IMR-90 (cell line): ENCODE measurements at regions not wholly inside any gene's neighbourhood (a gene's known extent, or its start where the extent isn't known, plus 50 kb on each side); places are given as distances from the start of the nearest gene placed in this dataset.

ENCODE experiments used
- ATAC-seq: fragments of 200-7000 bp; cut with Tn5 transposase; 2 replicates; pipeline ENCODE4 v1.9.1; 2020; ENCODE audit warnings: low read depth, mild to moderate bottlenecking, moderate library complexity
- BruUV-seq: library from RNA; stranded (reverse); fragments of 400-500 nt; replicated peaks from 2 replicates; lab custom pipeline; 2021; lab: Mats Ljungman, UMichigan
- CTCF ChIA-PET: fragments of 300-600 bp; formaldehyde crosslinking; extraction: SDS; loops from one replicate; lab custom pipeline; 2021; ENCODE audit warnings: antibody characterized with exemption; lab: Yijun Ruan, JAX
- POLR2A ChIA-PET: fragments of 300-600 bp; sonication (Branson Sonifier 250); formaldehyde crosslinking; loops from one replicate; lab custom pipeline; 2022; ENCODE audit warnings: antibody characterized with exemption; ENCODE audit not compliant: unreplicated experiment; lab: Charles Lee
- DNase-seq: peaks from one replicate; pipeline ENCODE4 v3.0.0; 2013
- H2AFZ ChIP-seq: replicated peaks from 2 replicates; pipeline ENCODE3; 2013; ENCODE audit warnings: low read length, mild to moderate bottlenecking; ENCODE audit not compliant: poor library complexity
- H2AK5ac ChIP-seq: 2 replicates; pipeline ENCODE4 v1.6.1; 2013; ENCODE audit warnings: low read depth, low read length, inconsistent platforms
- H2AK9ac ChIP-seq: replicated peaks from 2 replicates; pipeline ENCODE3; 2013; ENCODE audit warnings: mild to moderate bottlenecking, low read depth, low read length, moderate library complexity; ENCODE audit not compliant: poor library complexity
- H2BK120ac ChIP-seq: 2 replicates; pipeline ENCODE4 v1.6.1; 2013; ENCODE audit warnings: low read depth, low read length, inconsistent platforms
- H2BK15ac ChIP-seq: 3 replicates; pipeline ENCODE4 v1.6.1; 2013; ENCODE audit warnings: low read depth, low read length, inconsistent platforms
- H2BK20ac ChIP-seq: 2 replicates; pipeline ENCODE4 v1.6.1; 2013; ENCODE audit warnings: low read depth, mild to moderate bottlenecking, inconsistent platforms, low read length, moderate library complexity
- H2BK5ac ChIP-seq: 2 replicates; pipeline ENCODE4 v1.6.1; 2013; ENCODE audit warnings: mild to moderate bottlenecking, low read depth, low read length, inconsistent platforms; ENCODE audit not compliant: poor library complexity, severe bottlenecking
- H3K14ac ChIP-seq: replicated peaks from 2 replicates; pipeline ENCODE4 v1.6.1; 2013; ENCODE audit warnings: low read depth, low read length, inconsistent platforms
- H3K18ac ChIP-seq: 2 replicates; pipeline ENCODE4 v1.6.1; 2013; ENCODE audit warnings: low read depth, low read length, control low read depth
- H3K23ac ChIP-seq: 2 replicates; pipeline ENCODE4 v1.6.1; 2013; ENCODE audit warnings: low read depth, low read length, inconsistent platforms
- H3K27ac ChIP-seq: 2 replicates; pipeline ENCODE4 v1.5.1; 2013; ENCODE audit warnings: mild to moderate bottlenecking, control low read depth, low read length; ENCODE audit not compliant: insufficient read depth
- H3K27me3 ChIP-seq: 2 replicates; pipeline ENCODE4 v1.6.1; 2013; ENCODE audit warnings: low read length; ENCODE audit not compliant: control insufficient read depth, insufficient read depth
- H3K36me3 ChIP-seq: 2 replicates; pipeline ENCODE4 v1.6.1; 2013; ENCODE audit warnings: low read length, mixed read lengths; ENCODE audit not compliant: control insufficient read depth, insufficient read depth
- H3K4ac ChIP-seq: 2 replicates; pipeline ENCODE4 v1.6.1; 2013; ENCODE audit warnings: low read depth, low read length, inconsistent platforms
- H3K4me1 ChIP-seq: 2 replicates; pipeline ENCODE4 v1.6.1; 2013; ENCODE audit warnings: low read length, mixed read lengths; ENCODE audit not compliant: control insufficient read depth, insufficient read depth
- H3K4me2 ChIP-seq: 2 replicates; pipeline ENCODE4 v1.6.1; 2013; ENCODE audit warnings: low read depth, mild to moderate bottlenecking, control low read depth, low read length, moderate library complexity
- H3K4me3 ChIP-seq: 2 replicates; pipeline ENCODE4 v1.5.1; 2013; ENCODE audit warnings: low read depth, mild to moderate bottlenecking, control low read depth, low read length, moderate library complexity; ENCODE audit not compliant: insufficient read depth
- H3K56ac ChIP-seq: 2 replicates; pipeline ENCODE4 v1.6.1; 2013; ENCODE audit warnings: low read length, inconsistent platforms; ENCODE audit not compliant: insufficient read depth; ENCODE audit errors: extremely low read depth
- H3K79me1 ChIP-seq, 2 experiments: 2 replicates each; pipeline ENCODE4 v1.6.1; 2013; ENCODE audit warnings: low read length in 2 of 2, inconsistent platforms in 1 of 2, low read depth in 1 of 2
- H3K9ac ChIP-seq: 2 replicates; pipeline ENCODE4 v1.6.1; 2013; ENCODE audit warnings: low read depth, low read length, control low read depth
- H3K9me1 ChIP-seq: 2 replicates; pipeline ENCODE4 v1.6.1; 2013; ENCODE audit warnings: low read length, inconsistent platforms; ENCODE audit not compliant: insufficient read depth
- H3K9me3 ChIP-seq: 2 replicates; pipeline ENCODE4 v1.6.1; 2013; ENCODE audit warnings: low read length; ENCODE audit not compliant: control insufficient read depth, insufficient read depth
- H4K20me1 ChIP-seq: 2 replicates; pipeline ENCODE4 v1.6.1; 2013; ENCODE audit warnings: low read length, inconsistent platforms; ENCODE audit not compliant: insufficient read depth
- H4K5ac ChIP-seq: 2 replicates; pipeline ENCODE4 v1.6.1; 2013; ENCODE audit warnings: mild to moderate bottlenecking, low read depth, low read length, control low read depth
- H4K8ac ChIP-seq, 2 experiments: 2 replicates each; pipeline ENCODE4 v1.6.1; 2013; ENCODE audit warnings: low read depth in 2 of 2, low read length in 2 of 2, control low read depth in 1 of 2, inconsistent platforms in 1 of 2
- H4K91ac ChIP-seq: 2 replicates; pipeline ENCODE4 v1.6.1; 2013; ENCODE audit warnings: low read depth, low read length, inconsistent platforms; ENCODE audit not compliant: insufficient read depth
- BHLHE40 ChIP-seq: fragments of 150-350 bp; IDR thresholded peaks from 2 replicates; pipeline ENCODE4 v1.6.1; 2016; ENCODE audit warnings: mild to moderate bottlenecking, low read depth, low read length
- CEBPB ChIP-seq: IDR thresholded peaks from 2 replicates; pipeline ENCODE4 v1.6.1; 2012; ENCODE audit warnings: low read depth, low read length, improper control_type of control experiment
- CHD1 ChIP-seq: IDR thresholded peaks from 2 replicates; pipeline ENCODE4 v1.6.1; 2012; ENCODE audit warnings: low read depth, low read length, improper control_type of control experiment
- CTCF ChIP-seq: conservative IDR thresholded peaks from 2 replicates; pipeline ENCODE4 v1.5.1; 2012; ENCODE audit warnings: mild to moderate bottlenecking, low read depth, low read length, improper control_type of control experiment
- ELK1 ChIP-seq: fragments of 150-350 bp; IDR thresholded peaks from 2 replicates; pipeline ENCODE4 v1.6.1; 2016; ENCODE audit warnings: low read depth, mild to moderate bottlenecking, low read length, moderate library complexity, borderline replicate concordance
- FOS ChIP-seq: fragments of 150-350 bp; IDR thresholded peaks from 2 replicates; pipeline ENCODE4 v1.6.1; 2016; ENCODE audit warnings: low read depth, low read length
- MAFK ChIP-seq: IDR thresholded peaks from 2 replicates; pipeline ENCODE4 v1.6.1; 2012; ENCODE audit warnings: low read depth, low read length, improper control_type of control experiment
- MAZ ChIP-seq: IDR thresholded peaks from 2 replicates; pipeline ENCODE4 v1.6.1; 2012; ENCODE audit warnings: low read depth, mild to moderate bottlenecking, low read length, improper control_type of control experiment, moderate library complexity, borderline replicate concordance
- MXI1 ChIP-seq: IDR thresholded peaks from 2 replicates; pipeline ENCODE4 v1.6.1; 2012; ENCODE audit warnings: low read depth, mild to moderate bottlenecking, low read length, moderate library complexity, borderline replicate concordance
- NFE2L2 ChIP-seq: fragments of 150-350 bp; IDR thresholded peaks from 2 replicates; pipeline ENCODE4 v1.6.1; 2016; ENCODE audit warnings: low read depth, mild to moderate bottlenecking, low read length
- POLR2A ChIP-seq: IDR thresholded peaks from 2 replicates; pipeline ENCODE4 v1.6.1; 2012; ENCODE audit warnings: mild to moderate bottlenecking, low read depth, low read length
- RAD21 ChIP-seq: IDR thresholded peaks from 2 replicates; pipeline ENCODE4 v1.6.1; 2012; ENCODE audit warnings: low read length, improper control_type of control experiment
- RCOR1 ChIP-seq: IDR thresholded peaks from 2 replicates; pipeline ENCODE4 v1.6.1; 2012; ENCODE audit warnings: mild to moderate bottlenecking, low read length, improper control_type of control experiment; ENCODE audit not compliant: insufficient replicate concordance
- RFX5 ChIP-seq: IDR thresholded peaks from 2 replicates; pipeline ENCODE4 v1.8.0; 2012; ENCODE audit warnings: low read depth, mild to moderate bottlenecking, low read length, moderate library complexity
- SMC3 ChIP-seq: fragments of 150-350 bp; IDR thresholded peaks from 2 replicates; pipeline ENCODE4 v1.6.1; 2016; ENCODE audit warnings: low read depth, mild to moderate bottlenecking, antibody characterized with exemption, low read length, moderate library complexity
- USF2 ChIP-seq: fragments of 150-350 bp; IDR thresholded peaks from 2 replicates; pipeline ENCODE4 v1.6.1; 2017; ENCODE audit warnings: mild to moderate bottlenecking, antibody characterized with exemption, low read length, low read depth
- WGBS, 2 experiments: methylation state at CpG; one replicate each; pipeline versions ENCODE4 v1.1.5 to v1.1.7; 2013; ENCODE audit warnings: missing lambda C conversion rate in 2 of 2; ENCODE audit not compliant: insufficient read length in 1 of 2; ENCODE audit errors: extremely low coverage in 2 of 2; 5-methylcytosine and 5-hydroxymethylcytosine counted together
- dilution Hi-C: fragments of 300-500 bp; cut with HindIII; formaldehyde crosslinking; loops from one replicate; pipeline ENCODE4 v1.14.3; 2018; ENCODE audit warnings: low sequenced_read_pairs; ENCODE audit not compliant: unreplicated experiment
- in situ Hi-C: fragments of 300-500 bp; cut with MboI; formaldehyde crosslinking; loops from 3 replicates; pipeline ENCODE4 v1.14.3; 2019; ENCODE audit warnings: low sequenced_read_pairs, inconsistent platforms, mixed read lengths
- intact Hi-C: fragments of 100-400 bp; cut with micrococcal nuclease; formaldehyde crosslinking; loops from 2 replicates; pipeline ENCODE4 v1.10.0; 2022

- no peaks in the 10 kb centered on the region for H3K4me1 ChIP-seq
- no peak overlapping the region for H3K56ac ChIP-seq
- dilution Hi-C loops (no loop called here), intact Hi-C loops (no loop called here), in situ Hi-C loops (loop anchor here (25.0 kb wide), 1 partner anchor 683 kb away; no protein-coding TSS in a partner anchor)
- H3K23ac ChIP-seq, result no peak overlapping the region
- no peaks in the 10 kb centered on the region; the same call in 1 of the 2 replicates for H3K9me1 ChIP-seq
- DNase-seq (no peak), ATAC-seq (no peak)
- no peak overlapping the region for H2BK120ac ChIP-seq
- H2AK5ac ChIP-seq, result no peak overlapping the region
- peaks cover 9% of the 10 kb centered on the region for H3K9me3 ChIP-seq
- H3K27me3 ChIP-seq, result no peaks in the 10 kb centered on the region
- no peak overlapping the region for H3K27ac ChIP-seq
- H3K9ac ChIP-seq, result no peak overlapping the region
- no peak overlapping the region for H3K14ac ChIP-seq
- no peak overlapping the region for H2BK15ac ChIP-seq
- ChIA-PET POLR2A (no interaction called here), CTCF (no interaction called here)
- H3K4ac ChIP-seq, result no peak overlapping the region
- no peak overlapping the region for H3K4me3 ChIP-seq
- no peaks in the 10 kb centered on the region for H3K79me1 ChIP-seq
- no peak overlapping the region for H2BK5ac ChIP-seq
- TF ChIP-seq BHLHE40 (no peak), MXI1 (no peak), MAZ (no peak), CHD1 (no peak), SMC3 (no peak), RFX5 (no peak), RAD21 (no peak), MAFK (no peak), NFE2L2 (no peak), FOS (no peak), POLR2A (no peak), CTCF (no peak), CEBPB (no peak), ELK1 (no peak), RCOR1 (no peak), USF2 (no peak)
- no peak overlapping the region for H3K4me2 ChIP-seq
- H4K5ac ChIP-seq, result no peak overlapping the region
- no peak overlapping the region for H3K18ac ChIP-seq
- H2BK20ac ChIP-seq, result no peak overlapping the region
- no peaks in the 10 kb centered on the region for H4K20me1 ChIP-seq
- H3K36me3 ChIP-seq, result no peaks in the 10 kb centered on the region
- no peak overlapping the region for H2AK9ac ChIP-seq
- H4K8ac ChIP-seq, result no peak overlapping the region
- BruUV-seq, result no TSS peak
- no peak overlapping the region for H2AFZ ChIP-seq
- WGBS, 2 experiments, result no CpG with 5 or more reads among the region's 2 CpGs
- no peak overlapping the region for H4K91ac ChIP-seq
Observed at GRCh38 chr21:35420656-35421055, 371.6 kb upstream of the RUNX1 start.
